ENCODE measurements at regions not wholly inside any gene's neighbourhood (a gene's known extent, or its start where the extent isn't known, plus 50 kb on each side); places are given as distances from the start of the nearest gene placed in this dataset.

GRCh38 chr5:167460449-167461020 lies 830.9 kb upstream of the WWC1 start:
- H3K4me3 ChIP-seq (ENCODE audit: low read length), result no peak overlapping the region
- no peak overlapping the region for H3K4me2 ChIP-seq (ENCODE audit: low read length)
- no peaks in the 10 kb centered on the region for H3K27me3 ChIP-seq (ENCODE audit: control insufficient read depth, insufficient read depth, low read length)
- no peaks in the 10 kb centered on the region for H3K4me1 ChIP-seq (ENCODE audit: control insufficient read depth, insufficient read depth, low read length)
- no peak overlapping the region for H3K9ac ChIP-seq (ENCODE audit: low read depth, low read length)
- H3K9me3 ChIP-seq (replicated peaks; ENCODE audit: low read length), result no peaks in the 10 kb centered on the region
- H3K36me3 ChIP-seq (ENCODE audit: insufficient read depth, low read length), result no peaks in the 10 kb centered on the region

- H3K4me3 ChIP-seq (ENCODE audit: low read length), result no peak overlapping the region
- H3K36me3 ChIP-seq (ENCODE audit: insufficient read depth, low read length), result no peaks in the 10 kb centered on the region
- H3K27me3 ChIP-seq (ENCODE audit: control insufficient read depth, insufficient read depth, low read length), result no peaks in the 10 kb centered on the region
- H3K4me2 ChIP-seq (ENCODE audit: low read length), result no peak overlapping the region
- H3K4me1 ChIP-seq (ENCODE audit: control insufficient read depth, insufficient read depth, low read length), result no peaks in the 10 kb centered on the region
- H3K9me3 ChIP-seq (replicated peaks; ENCODE audit: low read length), result no peaks in the 10 kb centered on the region
- no peak overlapping the region for H3K9ac ChIP-seq (ENCODE audit: low read depth, low read length)
Measured at GRCh38 chr5:167463939-167464338, 827.5 kb upstream of the WWC1 start.

GRCh38 chr5:167466992-167467391 lies 824.5 kb upstream of the WWC1 start:
- no peak overlapping the region for H3K4me2 ChIP-seq (ENCODE audit: low read length)
- H3K27me3 ChIP-seq (ENCODE audit: control insufficient read depth, insufficient read depth, low read length), result no peaks in the 10 kb centered on the region
- H3K4me1 ChIP-seq (ENCODE audit: control insufficient read depth, insufficient read depth, low read length), result no peaks in the 10 kb centered on the region
- H3K36me3 ChIP-seq (ENCODE audit: insufficient read depth, low read length), result no peaks in the 10 kb centered on the region
- no peaks in the 10 kb centered on the region for H3K9me3 ChIP-seq (replicated peaks; ENCODE audit: low read length)
- no peak overlapping the region for H3K9ac ChIP-seq (ENCODE audit: low read depth, low read length)
- H3K4me3 ChIP-seq (ENCODE audit: low read length), result no peak overlapping the region

GRCh38 chr5:167472566-167473108 lies 818.8 kb upstream of the WWC1 start:
- no peaks in the 10 kb centered on the region for H3K9me3 ChIP-seq (replicated peaks; ENCODE audit: low read length)
- H3K4me2 ChIP-seq (ENCODE audit: low read length), result no peak overlapping the region
- no peaks in the 10 kb centered on the region for H3K27me3 ChIP-seq (ENCODE audit: control insufficient read depth, insufficient read depth, low read length)
- H3K4me3 ChIP-seq (ENCODE audit: low read length), result no peak overlapping the region
- no peak overlapping the region for H3K9ac ChIP-seq (ENCODE audit: low read depth, low read length)
- no peaks in the 10 kb centered on the region for H3K36me3 ChIP-seq (ENCODE audit: insufficient read depth, low read length)
- H3K4me1 ChIP-seq (ENCODE audit: control insufficient read depth, insufficient read depth, low read length), result no peaks in the 10 kb centered on the region

- Histone ChIP-seq H3K9me3 (replicated peaks; ENCODE audit: low read length) (no peaks in the 10 kb centered on the region), H3K27me3 (ENCODE audit: control insufficient read depth, insufficient read depth, low read length) (no peaks in the 10 kb centered on the region), H3K4me1 (ENCODE audit: control insufficient read depth, insufficient read depth, low read length) (no peaks in the 10 kb centered on the region), H3K9ac (ENCODE audit: low read depth, low read length) (no peak overlapping the region), H3K4me2 (ENCODE audit: low read length) (no peak overlapping the region), H3K36me3 (ENCODE audit: insufficient read depth, low read length) (no peaks in the 10 kb centered on the region), H3K4me3 (ENCODE audit: low read length) (no peak overlapping the region)
Measured at GRCh38 chr5:167478188-167478587, 813.3 kb upstream of the WWC1 start.

- Histone ChIP-seq H3K4me3 (ENCODE audit: low read length) (no peak overlapping the region), H3K36me3 (ENCODE audit: insufficient read depth, low read length) (no peaks in the 10 kb centered on the region), H3K9me3 (replicated peaks; ENCODE audit: low read length) (no peaks in the 10 kb centered on the region), H3K4me2 (ENCODE audit: low read length) (no peak overlapping the region), H3K27me3 (ENCODE audit: control insufficient read depth, insufficient read depth, low read length) (no peaks in the 10 kb centered on the region), H3K4me1 (ENCODE audit: control insufficient read depth, insufficient read depth, low read length) (no peaks in the 10 kb centered on the region), H3K9ac (ENCODE audit: low read depth, low read length) (no peak overlapping the region)
Measured at GRCh38 chr5:167479779-167480178, 811.7 kb upstream of the WWC1 start.

- no peaks in the 10 kb centered on the region for H3K9me3 ChIP-seq (replicated peaks; ENCODE audit: low read length)
- H3K4me3 ChIP-seq (ENCODE audit: low read length), result no peak overlapping the region
- no peaks in the 10 kb centered on the region for H3K27me3 ChIP-seq (ENCODE audit: control insufficient read depth, insufficient read depth, low read length)
- no peaks in the 10 kb centered on the region for H3K36me3 ChIP-seq (ENCODE audit: insufficient read depth, low read length)
- no peak overlapping the region for H3K4me2 ChIP-seq (ENCODE audit: low read length)
- H3K4me1 ChIP-seq (ENCODE audit: control insufficient read depth, insufficient read depth, low read length), result no peaks in the 10 kb centered on the region
- no peak overlapping the region for H3K9ac ChIP-seq (ENCODE audit: low read depth, low read length)
Measured at GRCh38 chr5:167481345-167481744, 810.1 kb upstream of the WWC1 start.

- H3K36me3 ChIP-seq (ENCODE audit: insufficient read depth, low read length), result no peaks in the 10 kb centered on the region
- no peak overlapping the region for H3K4me3 ChIP-seq (ENCODE audit: low read length)
- no peaks in the 10 kb centered on the region for H3K4me1 ChIP-seq (ENCODE audit: control insufficient read depth, insufficient read depth, low read length)
- no peaks in the 10 kb centered on the region for H3K27me3 ChIP-seq (ENCODE audit: control insufficient read depth, insufficient read depth, low read length)
- H3K9ac ChIP-seq (ENCODE audit: low read depth, low read length), result no peak overlapping the region
- no peak overlapping the region for H3K4me2 ChIP-seq (ENCODE audit: low read length)
- no peaks in the 10 kb centered on the region for H3K9me3 ChIP-seq (replicated peaks; ENCODE audit: low read length)
Measured at GRCh38 chr5:167482555-167482954, 808.9 kb upstream of the WWC1 start.

- Histone ChIP-seq H3K4me2 (ENCODE audit: low read length) (no peak overlapping the region), H3K4me1 (ENCODE audit: control insufficient read depth, insufficient read depth, low read length) (no peaks in the 10 kb centered on the region), H3K9me3 (replicated peaks; ENCODE audit: low read length) (no peaks in the 10 kb centered on the region), H3K9ac (ENCODE audit: low read depth, low read length) (no peak overlapping the region), H3K36me3 (ENCODE audit: insufficient read depth, low read length) (no peaks in the 10 kb centered on the region), H3K27me3 (ENCODE audit: control insufficient read depth, insufficient read depth, low read length) (no peaks in the 10 kb centered on the region), H3K4me3 (ENCODE audit: low read length) (no peak overlapping the region)
Measured at GRCh38 chr5:167485061-167485774, 806.2 kb upstream of the WWC1 start.

GRCh38 chr5:167488371-167488770 lies 803.1 kb upstream of the WWC1 start:
- Histone ChIP-seq H3K4me3 (ENCODE audit: low read length) (no peak overlapping the region), H3K9ac (ENCODE audit: low read depth, low read length) (no peak overlapping the region), H3K36me3 (ENCODE audit: insufficient read depth, low read length) (no peaks in the 10 kb centered on the region), H3K4me2 (ENCODE audit: low read length) (no peak overlapping the region), H3K4me1 (ENCODE audit: control insufficient read depth, insufficient read depth, low read length) (no peaks in the 10 kb centered on the region), H3K27me3 (ENCODE audit: control insufficient read depth, insufficient read depth, low read length) (no peaks in the 10 kb centered on the region), H3K9me3 (replicated peaks; ENCODE audit: low read length) (no peaks in the 10 kb centered on the region)

GRCh38 chr5:167489202-167489601 lies 802.2 kb upstream of the WWC1 start:
- Histone ChIP-seq H3K9me3 (replicated peaks; ENCODE audit: low read length) (no peaks in the 10 kb centered on the region), H3K4me1 (ENCODE audit: control insufficient read depth, insufficient read depth, low read length) (no peaks in the 10 kb centered on the region), H3K4me3 (ENCODE audit: low read length) (no peak overlapping the region), H3K27me3 (ENCODE audit: control insufficient read depth, insufficient read depth, low read length) (no peaks in the 10 kb centered on the region), H3K4me2 (ENCODE audit: low read length) (no peak overlapping the region), H3K9ac (ENCODE audit: low read depth, low read length) (no peak overlapping the region), H3K36me3 (ENCODE audit: insufficient read depth, low read length) (no peaks in the 10 kb centered on the region)
